ENCODE measurements at regions not wholly inside any gene's neighbourhood (a gene's known extent, or its start where the extent isn't known, plus 50 kb on each side); places are given as distances from the start of the nearest gene placed in this dataset.

- H3K4me3 ChIP-seq (ENCODE audit: low read depth, low read length): no peak overlapping the region
- CTCF ChIA-PET: no interaction called here
- TF ChIP-seq, protein P1, sequence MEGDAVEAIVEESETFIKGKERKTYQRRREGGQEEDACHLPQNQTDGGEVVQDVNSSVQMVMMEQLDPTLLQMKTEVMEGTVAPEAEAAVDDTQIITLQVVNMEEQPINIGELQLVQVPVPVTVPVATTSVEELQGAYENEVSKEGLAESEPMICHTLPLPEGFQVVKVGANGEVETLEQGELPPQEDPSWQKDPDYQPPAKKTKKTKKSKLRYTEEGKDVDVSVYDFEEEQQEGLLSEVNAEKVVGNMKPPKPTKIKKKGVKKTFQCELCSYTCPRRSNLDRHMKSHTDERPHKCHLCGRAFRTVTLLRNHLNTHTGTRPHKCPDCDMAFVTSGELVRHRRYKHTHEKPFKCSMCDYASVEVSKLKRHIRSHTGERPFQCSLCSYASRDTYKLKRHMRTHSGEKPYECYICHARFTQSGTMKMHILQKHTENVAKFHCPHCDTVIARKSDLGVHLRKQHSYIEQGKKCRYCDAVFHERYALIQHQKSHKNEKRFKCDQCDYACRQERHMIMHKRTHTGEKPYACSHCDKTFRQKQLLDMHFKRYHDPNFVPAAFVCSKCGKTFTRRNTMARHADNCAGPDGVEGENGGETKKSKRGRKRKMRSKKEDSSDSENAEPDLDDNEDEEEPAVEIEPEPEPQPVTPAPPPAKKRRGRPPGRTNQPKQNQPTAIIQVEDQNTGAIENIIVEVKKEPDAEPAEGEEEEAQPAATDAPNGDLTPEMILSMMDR (IDR thresholded peaks at IDR 0.05; ENCODE audit: insufficient read depth, low read length, missing control alignments): no peak
- DNase-seq (ENCODE audit: low read depth, low spot score): no peak
- POLR2A ChIA-PET: no interaction called here
Measured at GRCh38 chr5:2492476-2492875, 259.0 kb downstream of the IRX2 start.

DNA sequence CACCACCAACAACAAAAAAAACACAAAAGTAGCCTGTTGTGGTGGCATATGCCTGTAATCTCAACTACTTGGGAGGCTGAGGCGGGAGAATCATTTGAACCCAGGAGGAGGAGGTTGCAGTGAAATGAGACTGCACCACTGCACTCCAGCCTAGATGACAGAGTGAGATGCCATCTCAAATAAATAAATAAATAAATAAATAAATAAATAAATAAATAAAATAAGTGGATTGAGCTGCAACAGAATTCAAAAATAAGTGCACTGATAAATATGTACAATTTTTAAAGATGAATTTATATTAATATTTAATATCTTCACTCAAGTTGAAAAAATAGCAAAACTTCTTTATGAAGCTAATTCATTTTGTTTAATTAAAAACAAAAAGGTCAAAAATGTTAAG is 259.6 kb downstream of the IRX2 start:
- no peak overlapping the region for H3K4me3 ChIP-seq (ENCODE audit: low read depth, low read length)
- TF ChIP-seq, protein P1 (IDR thresholded peaks at IDR 0.05; ENCODE audit: insufficient read depth, low read length, missing control alignments): no peak
- POLR2A ChIA-PET: no interaction called here
- CTCF ChIA-PET: no interaction called here
- DNase-seq (ENCODE audit: low read depth, low spot score): no peak

GRCh38 chr5:2489306-2489705 is 262.2 kb downstream of the IRX2 start:
- TF ChIP-seq, protein P1 (IDR thresholded peaks at IDR 0.05; ENCODE audit: insufficient read depth, low read length, missing control alignments): no peak
- no peak for DNase-seq (ENCODE audit: low read depth, low spot score)
- POLR2A ChIA-PET: no interaction called here
- CTCF ChIA-PET: no interaction called here
- H3K4me3 ChIP-seq (ENCODE audit: low read depth, low read length): no peak overlapping the region

GRCh38 chr5:2488593-2488992 is 262.9 kb downstream of the IRX2 start:
- TF ChIP-seq, protein P1 (IDR thresholded peaks at IDR 0.05; ENCODE audit: insufficient read depth, low read length, missing control alignments): no peak
- H3K4me3 ChIP-seq (ENCODE audit: low read depth, low read length): no peak overlapping the region
- ChIA-PET CTCF (no interaction called here), POLR2A (no interaction called here)
- DNase-seq (ENCODE audit: low read depth, low spot score): no peak

GRCh38 chr5:2487152-2487763 is 264.2 kb downstream of the IRX2 start:
- TF ChIP-seq, protein P1 (IDR thresholded peaks at IDR 0.05; ENCODE audit: insufficient read depth, low read length, missing control alignments): no peak
- ChIA-PET CTCF (no interaction called here), POLR2A (no interaction called here)
- no peak for DNase-seq (ENCODE audit: low read depth, low spot score)
- no peak overlapping the region for H3K4me3 ChIP-seq (ENCODE audit: low read depth, low read length)

GRCh38 chr5:2486373-2486772 is 265.1 kb downstream of the IRX2 start:
- TF ChIP-seq, protein P1 (IDR thresholded peaks at IDR 0.05; ENCODE audit: insufficient read depth, low read length, missing control alignments): no peak
- POLR2A ChIA-PET: no interaction called here
- CTCF ChIA-PET: no interaction called here
- no peak for DNase-seq (ENCODE audit: low read depth, low spot score)
- H3K4me3 ChIP-seq (ENCODE audit: low read depth, low read length): no peak overlapping the region
